ENCODE measurements at regions not wholly inside any gene's neighbourhood (a gene's known extent, or its start where the extent isn't known, plus 50 kb on each side); places are given as distances from the start of the nearest gene placed in this dataset.
"Not testable (repeated sequence)": the region's sequence is repeated elsewhere in the genome, so short reads cannot be mapped to it uniquely, and the experiment has no call there.

DNA sequence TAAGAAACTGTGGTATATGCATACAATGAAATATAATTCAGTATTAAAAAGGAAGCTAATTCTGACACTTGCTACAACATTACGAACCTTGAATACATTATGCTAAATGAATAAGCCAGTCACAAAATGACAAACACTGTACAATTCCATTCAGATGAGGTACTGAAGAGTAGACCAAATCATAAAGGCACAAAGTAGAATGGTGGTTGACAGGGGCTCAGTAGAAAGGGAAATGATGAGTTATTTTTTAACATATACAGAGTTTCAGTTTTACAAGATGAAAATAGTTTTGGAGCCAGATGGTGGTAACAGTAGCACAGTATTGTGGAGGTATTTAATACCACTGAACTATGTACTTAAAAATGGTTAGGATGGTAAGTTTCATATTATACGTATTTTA, 254.6 kb upstream of the RBMS3 start:
- no peak overlapping the region for H3K9ac ChIP-seq (ENCODE audit: low read depth in 1 of 2, low read length in 2 of 2)
- H3K27ac ChIP-seq (ENCODE audit: low read depth in 2 of 2, low read length in 2 of 2) = no peak overlapping the region
- H3K4me3 ChIP-seq (ENCODE audit: low read length in 2 of 2) = no peak overlapping the region
- no peaks in the 10 kb centered on the region for H3K9me3 ChIP-seq (ENCODE audit: control insufficient read depth in 2 of 2, low read length in 2 of 2)
- H3K36me3 ChIP-seq (ENCODE audit: control insufficient read depth in 2 of 2, insufficient read depth in 2 of 2, low read length in 2 of 2) = no peaks in the 10 kb centered on the region
- no peaks in the 10 kb centered on the region for H3K4me1 ChIP-seq (ENCODE audit: control insufficient read depth in 2 of 2, insufficient read depth in 2 of 2, low read length in 2 of 2)
- H3K27me3 ChIP-seq (ENCODE audit: control insufficient read depth in 2 of 2, insufficient read depth in 2 of 2, low read length in 2 of 2) = no peaks in the 10 kb centered on the region

DNA sequence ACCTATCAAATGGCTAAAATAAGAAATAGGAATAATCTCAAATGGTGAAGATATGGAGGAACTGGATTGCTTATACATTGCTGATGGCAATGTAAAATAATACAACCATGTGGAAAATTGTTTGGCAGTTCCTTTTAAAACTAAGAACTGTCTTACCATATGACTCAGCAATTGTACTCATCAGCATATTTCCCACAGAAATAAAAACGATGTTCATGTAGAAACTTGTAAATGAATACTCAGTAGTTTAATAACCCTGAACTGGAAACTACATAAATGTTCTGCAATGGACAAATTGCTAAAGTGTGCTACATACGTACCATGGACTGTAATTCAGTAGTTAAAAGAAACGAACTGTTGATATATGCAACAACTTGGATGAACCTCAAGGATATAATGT, 253.9 kb upstream of the RBMS3 start:
- Histone ChIP-seq H3K9me3 (ENCODE audit: control insufficient read depth in 2 of 2, low read length in 2 of 2) (no peaks in the 10 kb centered on the region), H3K4me3 (ENCODE audit: low read length in 2 of 2) (no peak overlapping the region), H3K9ac (ENCODE audit: low read depth in 1 of 2, low read length in 2 of 2) (no peak overlapping the region), H3K36me3 (ENCODE audit: control insufficient read depth in 2 of 2, insufficient read depth in 2 of 2, low read length in 2 of 2) (no peaks in the 10 kb centered on the region), H3K27me3 (ENCODE audit: control insufficient read depth in 2 of 2, insufficient read depth in 2 of 2, low read length in 2 of 2) (no peaks in the 10 kb centered on the region), H3K27ac (ENCODE audit: low read depth in 2 of 2, low read length in 2 of 2) (no peak overlapping the region), H3K4me1 (ENCODE audit: control insufficient read depth in 2 of 2, insufficient read depth in 2 of 2, low read length in 2 of 2) (no peaks in the 10 kb centered on the region)

DNA sequence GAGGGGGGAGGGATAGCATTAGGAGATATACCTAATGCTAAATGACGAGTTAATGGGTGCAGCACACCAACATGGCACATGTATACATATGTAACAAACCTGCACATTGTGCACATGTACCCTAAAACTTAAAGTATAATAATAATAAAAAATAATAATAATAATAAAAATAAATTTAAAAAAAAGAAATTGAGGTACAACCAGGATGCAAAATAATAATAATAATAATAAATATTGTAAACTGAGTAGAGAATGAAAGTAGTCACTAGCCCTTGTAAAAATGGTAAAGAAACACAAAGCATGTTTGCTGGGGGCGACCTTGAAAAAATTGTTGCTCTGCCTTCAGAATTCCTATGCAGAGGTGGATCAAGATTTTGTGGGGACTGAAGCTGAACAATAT, 249.7 kb upstream of the RBMS3 start:
- H3K9me3 ChIP-seq (ENCODE audit: control insufficient read depth in 2 of 2, low read length in 2 of 2); H3K4me1 ChIP-seq (ENCODE audit: control insufficient read depth in 2 of 2, insufficient read depth in 2 of 2, low read length in 2 of 2); H3K27ac ChIP-seq (ENCODE audit: low read depth in 2 of 2, low read length in 2 of 2); H3K36me3 ChIP-seq (ENCODE audit: control insufficient read depth in 2 of 2, insufficient read depth in 2 of 2, low read length in 2 of 2); H3K9ac ChIP-seq (ENCODE audit: low read depth in 1 of 2, low read length in 2 of 2); H3K27me3 ChIP-seq (ENCODE audit: control insufficient read depth in 2 of 2, insufficient read depth in 2 of 2, low read length in 2 of 2); H3K4me3 ChIP-seq (ENCODE audit: low read length in 2 of 2): not testable (repeated sequence)

DNA sequence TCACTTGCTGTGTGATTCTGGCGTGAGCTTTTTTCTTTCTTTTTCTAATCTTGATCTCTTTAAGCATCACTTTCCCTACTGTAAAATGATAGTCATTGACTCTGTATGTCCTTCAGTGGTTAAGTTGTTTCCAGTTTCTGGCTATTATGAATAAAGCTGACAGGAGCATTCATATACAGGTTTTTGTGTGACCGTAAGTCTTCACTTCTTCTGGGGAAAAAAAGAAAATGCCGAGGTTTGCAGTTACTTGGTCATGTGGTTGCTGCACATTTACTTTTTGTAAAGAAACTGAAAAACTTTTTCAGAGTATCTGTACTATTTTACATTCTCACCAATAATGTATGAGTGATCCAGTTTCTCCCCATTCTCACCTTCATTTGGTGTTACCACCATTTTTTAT, 247.4 kb upstream of the RBMS3 start:
- no peak overlapping the region for H3K9ac ChIP-seq (ENCODE audit: low read depth in 1 of 2, low read length in 2 of 2)
- no peaks in the 10 kb centered on the region for H3K36me3 ChIP-seq (ENCODE audit: control insufficient read depth in 2 of 2, insufficient read depth in 2 of 2, low read length in 2 of 2)
- no peaks in the 10 kb centered on the region for H3K27me3 ChIP-seq (ENCODE audit: control insufficient read depth in 2 of 2, insufficient read depth in 2 of 2, low read length in 2 of 2)
- H3K4me1 ChIP-seq (ENCODE audit: control insufficient read depth in 2 of 2, insufficient read depth in 2 of 2, low read length in 2 of 2) = no peaks in the 10 kb centered on the region
- H3K4me3 ChIP-seq (ENCODE audit: low read length in 2 of 2) = no peak overlapping the region
- no peak overlapping the region for H3K27ac ChIP-seq (ENCODE audit: low read depth in 2 of 2, low read length in 2 of 2)
- H3K9me3 ChIP-seq (ENCODE audit: control insufficient read depth in 2 of 2, low read length in 2 of 2) = no peaks in the 10 kb centered on the region

DNA sequence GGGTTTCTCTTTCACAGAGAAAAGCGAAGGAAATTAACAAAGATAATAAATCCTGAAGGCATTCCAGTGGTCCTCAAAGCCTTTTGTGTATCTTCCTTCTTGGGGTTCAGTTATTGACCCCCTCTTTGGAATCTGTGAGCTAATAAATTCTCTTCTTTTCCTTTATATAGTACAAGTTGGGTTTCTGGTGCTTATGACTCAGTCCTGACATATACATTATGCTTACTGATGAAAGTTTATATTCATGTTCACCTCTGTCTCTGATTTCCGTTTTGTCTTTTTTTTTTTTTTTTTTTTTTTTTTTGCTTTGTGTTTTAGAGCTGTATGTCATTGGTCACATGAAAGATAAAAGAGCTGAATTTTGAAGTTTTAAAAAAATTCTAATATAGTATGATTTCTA, 230.7 kb upstream of the RBMS3 start:
- Histone ChIP-seq H3K9ac (ENCODE audit: low read depth in 1 of 2, low read length in 2 of 2) (no peak overlapping the region), H3K4me1 (ENCODE audit: control insufficient read depth in 2 of 2, insufficient read depth in 2 of 2, low read length in 2 of 2) (no peaks in the 10 kb centered on the region), H3K27ac (ENCODE audit: low read depth in 2 of 2, low read length in 2 of 2) (no peak overlapping the region), H3K36me3 (ENCODE audit: control insufficient read depth in 2 of 2, insufficient read depth in 2 of 2, low read length in 2 of 2) (no peaks in the 10 kb centered on the region), H3K27me3 (ENCODE audit: control insufficient read depth in 2 of 2, insufficient read depth in 2 of 2, low read length in 2 of 2) (no peaks in the 10 kb centered on the region), H3K4me3 (ENCODE audit: low read length in 2 of 2) (no peak overlapping the region), H3K9me3 (ENCODE audit: control insufficient read depth in 2 of 2, low read length in 2 of 2) (no peaks in the 10 kb centered on the region)

DNA sequence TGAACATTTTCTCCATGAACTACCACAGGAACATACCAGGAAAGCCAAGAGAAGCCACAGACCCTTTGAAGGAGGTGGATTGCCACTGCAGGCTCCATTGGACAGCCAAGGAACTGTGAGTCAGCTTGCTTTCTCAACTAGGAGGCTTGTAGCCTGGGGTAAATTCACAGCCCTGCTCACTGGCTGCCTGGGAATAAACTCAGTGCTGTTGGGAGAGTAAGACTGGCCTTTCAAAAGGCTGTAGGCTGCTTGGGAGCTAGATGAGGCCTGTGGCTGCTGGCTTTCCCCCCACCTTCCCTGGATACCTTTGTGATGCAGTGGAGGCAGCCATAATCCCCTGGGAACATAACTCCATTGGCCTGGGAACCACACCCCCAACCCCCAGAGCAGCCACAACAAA, 223.5 kb upstream of the RBMS3 start:
- no peak overlapping the region for H3K9ac ChIP-seq (ENCODE audit: low read depth in 1 of 2, low read length in 2 of 2)
- H3K4me1 ChIP-seq (ENCODE audit: control insufficient read depth in 2 of 2, insufficient read depth in 2 of 2, low read length in 2 of 2) = no peaks in the 10 kb centered on the region
- no peaks in the 10 kb centered on the region for H3K27me3 ChIP-seq (ENCODE audit: control insufficient read depth in 2 of 2, insufficient read depth in 2 of 2, low read length in 2 of 2)
- no peak overlapping the region for H3K27ac ChIP-seq (ENCODE audit: low read depth in 2 of 2, low read length in 2 of 2)
- H3K4me3 ChIP-seq (ENCODE audit: low read length in 2 of 2) = no peak overlapping the region
- H3K36me3 ChIP-seq (ENCODE audit: control insufficient read depth in 2 of 2, insufficient read depth in 2 of 2, low read length in 2 of 2) = no peaks in the 10 kb centered on the region
- no peaks in the 10 kb centered on the region for H3K9me3 ChIP-seq (ENCODE audit: control insufficient read depth in 2 of 2, low read length in 2 of 2)

DNA sequence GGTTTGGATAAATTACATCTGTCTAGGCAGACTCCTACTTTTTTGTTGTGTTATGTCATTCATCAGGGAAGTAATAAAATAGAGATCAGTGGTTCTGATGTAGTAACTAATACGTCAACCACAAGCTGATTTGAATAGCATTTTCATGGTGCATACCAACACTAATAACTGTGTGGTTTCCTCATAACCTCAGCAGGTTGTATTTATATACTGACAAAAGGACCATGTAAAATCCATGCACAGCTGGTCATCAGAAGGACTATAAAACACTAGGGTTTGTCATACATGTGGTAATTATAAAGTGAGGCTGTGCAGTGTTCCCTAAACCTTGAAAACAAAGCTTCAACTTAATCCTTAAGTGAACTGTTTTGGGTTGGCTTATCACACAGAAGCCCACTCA, 216.8 kb upstream of the RBMS3 start:
- no peak overlapping the region for H3K9ac ChIP-seq (ENCODE audit: low read depth in 1 of 2, low read length in 2 of 2)
- no peak overlapping the region for H3K27ac ChIP-seq (ENCODE audit: low read depth in 2 of 2, low read length in 2 of 2)
- no peaks in the 10 kb centered on the region for H3K9me3 ChIP-seq (ENCODE audit: control insufficient read depth in 2 of 2, low read length in 2 of 2)
- no peaks in the 10 kb centered on the region for H3K36me3 ChIP-seq (ENCODE audit: control insufficient read depth in 2 of 2, insufficient read depth in 2 of 2, low read length in 2 of 2)
- no peaks in the 10 kb centered on the region for H3K27me3 ChIP-seq (ENCODE audit: control insufficient read depth in 2 of 2, insufficient read depth in 2 of 2, low read length in 2 of 2)
- H3K4me3 ChIP-seq (ENCODE audit: low read length in 2 of 2) = no peak overlapping the region
- no peaks in the 10 kb centered on the region for H3K4me1 ChIP-seq (ENCODE audit: control insufficient read depth in 2 of 2, insufficient read depth in 2 of 2, low read length in 2 of 2)

DNA sequence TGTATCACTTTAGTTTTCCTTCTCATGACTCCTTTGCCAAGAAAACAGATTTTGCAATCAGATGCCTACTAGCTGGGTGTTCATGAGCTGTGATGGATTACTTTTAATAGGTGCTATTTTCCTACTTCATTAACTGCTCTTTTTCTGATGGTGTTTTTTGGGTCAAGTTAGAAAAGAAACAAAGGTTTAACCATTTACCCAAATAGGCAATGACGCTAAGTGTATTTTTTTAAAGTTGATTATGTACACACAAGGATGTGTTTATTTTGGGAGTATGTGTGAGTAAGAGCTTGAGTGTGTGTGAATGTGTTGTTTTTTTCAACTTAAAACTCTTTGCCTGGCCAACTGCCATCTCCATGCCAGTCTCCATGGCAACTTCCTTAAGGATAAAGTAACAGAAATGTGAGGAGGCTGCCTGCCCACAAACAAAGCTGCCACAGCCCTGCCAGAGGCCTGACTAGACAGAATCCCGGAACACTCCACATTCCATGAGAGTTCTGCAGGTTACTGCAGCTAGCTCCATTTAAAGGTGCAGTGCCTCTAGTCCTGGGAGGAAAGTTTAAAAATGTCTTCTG, 215.6 kb upstream of the RBMS3 start:
- H3K36me3 ChIP-seq (ENCODE audit: control insufficient read depth in 2 of 2, insufficient read depth in 2 of 2, low read length in 2 of 2) = no peaks in the 10 kb centered on the region
- no peak overlapping the region for H3K9ac ChIP-seq (ENCODE audit: low read depth in 1 of 2, low read length in 2 of 2)
- H3K9me3 ChIP-seq (ENCODE audit: control insufficient read depth in 2 of 2, low read length in 2 of 2) = no peaks in the 10 kb centered on the region
- no peak overlapping the region for H3K27ac ChIP-seq (ENCODE audit: low read depth in 2 of 2, low read length in 2 of 2)
- no peak overlapping the region for H3K4me3 ChIP-seq (ENCODE audit: low read length in 2 of 2)
- no peaks in the 10 kb centered on the region for H3K27me3 ChIP-seq (ENCODE audit: control insufficient read depth in 2 of 2, insufficient read depth in 2 of 2, low read length in 2 of 2)
- H3K4me1 ChIP-seq (ENCODE audit: control insufficient read depth in 2 of 2, insufficient read depth in 2 of 2, low read length in 2 of 2) = no peaks in the 10 kb centered on the region

DNA sequence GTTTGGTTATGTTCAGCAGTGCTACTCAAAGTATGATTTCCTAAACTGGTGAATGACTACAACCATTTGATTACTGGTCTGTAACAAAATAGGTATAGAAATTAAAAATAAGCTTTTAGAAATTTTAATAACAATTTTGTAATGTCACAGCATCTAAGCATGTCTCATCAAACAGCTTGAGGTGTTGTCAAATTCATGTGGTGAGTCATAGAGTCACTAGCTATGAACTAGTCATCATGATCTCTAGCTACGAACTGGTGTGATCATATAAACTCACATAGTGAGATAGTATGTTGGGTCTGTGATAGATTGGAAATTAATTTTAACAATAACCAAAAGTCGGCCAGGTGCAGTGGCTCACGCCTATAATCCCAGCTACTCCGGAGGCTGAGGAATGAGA, 213.9 kb upstream of the RBMS3 start:
- H3K36me3 ChIP-seq (ENCODE audit: control insufficient read depth in 2 of 2, insufficient read depth in 2 of 2, low read length in 2 of 2) = no peaks in the 10 kb centered on the region
- H3K27me3 ChIP-seq (ENCODE audit: control insufficient read depth in 2 of 2, insufficient read depth in 2 of 2, low read length in 2 of 2) = no peaks in the 10 kb centered on the region
- no peak overlapping the region for H3K27ac ChIP-seq (ENCODE audit: low read depth in 2 of 2, low read length in 2 of 2)
- no peaks in the 10 kb centered on the region for H3K9me3 ChIP-seq (ENCODE audit: control insufficient read depth in 2 of 2, low read length in 2 of 2)
- no peak overlapping the region for H3K9ac ChIP-seq (ENCODE audit: low read depth in 1 of 2, low read length in 2 of 2)
- H3K4me3 ChIP-seq (ENCODE audit: low read length in 2 of 2) = no peak overlapping the region
- no peaks in the 10 kb centered on the region for H3K4me1 ChIP-seq (ENCODE audit: control insufficient read depth in 2 of 2, insufficient read depth in 2 of 2, low read length in 2 of 2)

DNA sequence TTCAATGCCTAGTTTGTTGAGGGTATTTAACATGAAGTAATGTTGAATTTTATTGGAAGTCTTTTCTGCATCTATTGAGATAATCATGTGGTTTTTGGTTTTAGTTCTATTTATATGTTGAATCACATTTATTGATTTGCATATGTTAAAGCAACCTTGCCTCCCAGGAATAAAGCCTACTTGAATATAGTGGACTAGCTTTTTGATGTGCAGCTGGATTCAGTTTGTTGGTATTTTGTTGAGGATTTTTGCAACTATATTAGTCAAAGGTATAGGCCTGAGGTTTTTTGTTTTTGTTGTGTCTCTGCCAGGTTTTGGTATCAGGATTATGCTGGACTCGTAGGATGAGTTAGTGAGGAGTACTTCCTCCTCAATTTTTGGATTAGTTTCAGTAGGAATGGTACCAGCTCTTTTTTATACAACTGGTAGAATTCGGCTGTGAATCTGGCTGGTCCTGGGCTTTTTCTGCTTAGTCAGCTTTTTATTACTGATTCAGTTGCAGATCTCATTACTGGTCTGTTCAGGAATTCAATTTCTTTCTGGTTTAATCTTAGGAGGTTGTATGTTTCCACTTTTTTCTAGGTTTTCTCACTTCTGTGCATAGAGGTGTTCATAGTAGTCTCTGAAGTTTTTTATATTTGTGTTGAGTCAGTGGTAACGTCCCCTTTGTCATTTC, 209.8 kb upstream of the RBMS3 start:
- Histone ChIP-seq H3K9me3 (ENCODE audit: control insufficient read depth in 2 of 2, low read length in 2 of 2) (no peaks in the 10 kb centered on the region), H3K9ac (ENCODE audit: low read depth in 1 of 2, low read length in 2 of 2) (no peak overlapping the region), H3K27me3 (ENCODE audit: control insufficient read depth in 2 of 2, insufficient read depth in 2 of 2, low read length in 2 of 2) (no peaks in the 10 kb centered on the region), H3K36me3 (ENCODE audit: control insufficient read depth in 2 of 2, insufficient read depth in 2 of 2, low read length in 2 of 2) (no peaks in the 10 kb centered on the region), H3K4me3 (ENCODE audit: low read length in 2 of 2) (no peak overlapping the region), H3K27ac (ENCODE audit: low read depth in 2 of 2, low read length in 2 of 2) (no peak overlapping the region), H3K4me1 (ENCODE audit: control insufficient read depth in 2 of 2, insufficient read depth in 2 of 2, low read length in 2 of 2) (no peaks in the 10 kb centered on the region)

DNA sequence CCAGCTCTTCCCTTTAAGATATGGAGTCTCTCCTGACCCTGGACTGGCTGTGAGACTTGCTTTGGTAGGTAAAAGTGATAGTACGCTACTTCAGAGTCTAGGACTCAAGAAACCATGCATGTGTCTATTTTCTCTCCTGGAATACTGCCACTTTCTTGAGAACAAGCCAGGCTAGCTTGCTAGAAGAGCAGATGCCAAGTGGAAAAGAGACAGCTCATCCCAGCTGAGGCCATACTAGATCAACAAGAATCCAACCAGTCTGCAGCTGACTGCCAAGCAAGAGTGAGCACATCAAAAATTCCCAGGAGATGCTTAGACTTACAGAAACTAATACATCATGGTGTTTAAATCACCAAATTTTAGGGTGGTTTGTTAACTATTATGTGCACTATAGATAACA, 208.3 kb upstream of the RBMS3 start:
- H3K27me3 ChIP-seq (ENCODE audit: control insufficient read depth in 2 of 2, insufficient read depth in 2 of 2, low read length in 2 of 2) = no peaks in the 10 kb centered on the region
- H3K4me1 ChIP-seq (ENCODE audit: control insufficient read depth in 2 of 2, insufficient read depth in 2 of 2, low read length in 2 of 2) = no peaks in the 10 kb centered on the region
- no peak overlapping the region for H3K4me3 ChIP-seq (ENCODE audit: low read length in 2 of 2)
- no peaks in the 10 kb centered on the region for H3K36me3 ChIP-seq (ENCODE audit: control insufficient read depth in 2 of 2, insufficient read depth in 2 of 2, low read length in 2 of 2)
- no peak overlapping the region for H3K27ac ChIP-seq (ENCODE audit: low read depth in 2 of 2, low read length in 2 of 2)
- no peaks in the 10 kb centered on the region for H3K9me3 ChIP-seq (ENCODE audit: control insufficient read depth in 2 of 2, low read length in 2 of 2)
- no peak overlapping the region for H3K9ac ChIP-seq (ENCODE audit: low read depth in 1 of 2, low read length in 2 of 2)
